ENCODE measurements at regions not wholly inside any gene's neighbourhood (a gene's known extent, or its start where the extent isn't known, plus 50 kb on each side); places are given as distances from the start of the nearest gene placed in this dataset.

DNA sequence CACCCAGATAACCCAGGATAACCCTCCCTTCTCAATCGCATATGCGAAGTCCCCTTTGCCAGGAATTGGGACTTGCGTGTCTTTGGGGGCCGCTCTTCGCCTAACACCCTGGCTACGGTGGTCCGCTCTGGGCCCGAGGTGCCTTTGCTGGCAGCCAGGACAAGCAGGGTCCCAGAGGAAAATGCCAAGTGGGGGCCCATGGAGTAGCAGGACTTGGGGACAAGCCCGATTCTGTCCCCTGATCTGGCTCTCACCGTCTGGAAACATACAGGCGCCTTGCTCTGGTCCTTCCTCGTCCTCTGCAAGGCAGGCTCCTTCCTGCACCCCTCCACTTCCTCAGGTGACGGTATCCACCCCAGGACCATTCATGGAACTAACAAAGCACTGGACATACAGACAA lies 78.1 kb upstream of the UNC5A start:
- H3K4me2 ChIP-seq, result no peak overlapping the region
- H3K27ac ChIP-seq, result no peak overlapping the region
- Mint-ChIP-seq H3K9me3 (peaks cover 3% of the 10 kb centered on the region), H3K27me3 (ENCODE audit: insufficient read depth, low read depth) (peaks cover 20% of the 10 kb centered on the region), H3K4me1 (peaks cover 30% of the 10 kb centered on the region), H3K4me3 (no peak overlapping the region), H3K36me3 (no peaks in the 10 kb centered on the region), H3K27ac (no peak overlapping the region)
- H4K20me1 ChIP-seq (ENCODE audit: low read depth), result no peaks in the 10 kb centered on the region
- no peak overlapping the region for H3K9ac ChIP-seq
- TF ChIP-seq, protein P1, sequence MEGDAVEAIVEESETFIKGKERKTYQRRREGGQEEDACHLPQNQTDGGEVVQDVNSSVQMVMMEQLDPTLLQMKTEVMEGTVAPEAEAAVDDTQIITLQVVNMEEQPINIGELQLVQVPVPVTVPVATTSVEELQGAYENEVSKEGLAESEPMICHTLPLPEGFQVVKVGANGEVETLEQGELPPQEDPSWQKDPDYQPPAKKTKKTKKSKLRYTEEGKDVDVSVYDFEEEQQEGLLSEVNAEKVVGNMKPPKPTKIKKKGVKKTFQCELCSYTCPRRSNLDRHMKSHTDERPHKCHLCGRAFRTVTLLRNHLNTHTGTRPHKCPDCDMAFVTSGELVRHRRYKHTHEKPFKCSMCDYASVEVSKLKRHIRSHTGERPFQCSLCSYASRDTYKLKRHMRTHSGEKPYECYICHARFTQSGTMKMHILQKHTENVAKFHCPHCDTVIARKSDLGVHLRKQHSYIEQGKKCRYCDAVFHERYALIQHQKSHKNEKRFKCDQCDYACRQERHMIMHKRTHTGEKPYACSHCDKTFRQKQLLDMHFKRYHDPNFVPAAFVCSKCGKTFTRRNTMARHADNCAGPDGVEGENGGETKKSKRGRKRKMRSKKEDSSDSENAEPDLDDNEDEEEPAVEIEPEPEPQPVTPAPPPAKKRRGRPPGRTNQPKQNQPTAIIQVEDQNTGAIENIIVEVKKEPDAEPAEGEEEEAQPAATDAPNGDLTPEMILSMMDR (IDR thresholded peaks at IDR 0.05), result no peak
- no peak for TF ChIP-seq EZH2 (IDR thresholded peaks at IDR 0.05)
- TF ChIP-seq EZH2phosphoT487 (IDR thresholded peaks at IDR 0.05), result no peak
- no peaks in the 10 kb centered on the region for H3K36me3 ChIP-seq
- H3K79me2 ChIP-seq (ENCODE audit: low read depth), result no peaks in the 10 kb centered on the region
- no peak overlapping the region for H3K4me3 ChIP-seq
- H3K9me3 ChIP-seq (ENCODE audit: low read depth), result no peaks in the 10 kb centered on the region
- no peaks in the 10 kb centered on the region for H3K27me3 ChIP-seq
- H3K4me1 ChIP-seq, result peaks cover 21% of the 10 kb centered on the region
- DNase-seq (ENCODE audit: low spot score), result no peak
- H2AFZ ChIP-seq (replicated peaks), result peak overlapping the region; percentile 52
- peaks cover 7% of the 10 kb centered on the region for H3F3A ChIP-seq (ENCODE audit: low read depth)

GRCh38 chr5:176732736-176733405 lies 77.5 kb upstream of the UNC5A start:
- no peaks in the 10 kb centered on the region for H3K36me3 Mint-ChIP-seq
- Histone ChIP-seq H3K79me2 (ENCODE audit: low read depth) (no peaks in the 10 kb centered on the region), H2AFZ (replicated peaks) (peak overlapping the region; percentile 52), H3K27me3 (no peaks in the 10 kb centered on the region), H3K36me3 (no peaks in the 10 kb centered on the region), H3K4me3 (no peak overlapping the region), H3K9ac (no peak overlapping the region), H3K27ac (no peak overlapping the region), H4K20me1 (ENCODE audit: low read depth) (no peaks in the 10 kb centered on the region), H3K4me1 (peaks cover 21% of the 10 kb centered on the region), H3K4me2 (no peak overlapping the region), H3F3A (ENCODE audit: low read depth) (peaks cover 7% of the 10 kb centered on the region), H3K9me3 (ENCODE audit: low read depth) (no peaks in the 10 kb centered on the region)
- H3K9me3 Mint-ChIP-seq, result peaks cover 3% of the 10 kb centered on the region
- peaks cover 20% of the 10 kb centered on the region for H3K27me3 Mint-ChIP-seq (ENCODE audit: insufficient read depth, low read depth)
- no peak overlapping the region for H3K27ac Mint-ChIP-seq
- H3K4me3 Mint-ChIP-seq, result peak overlapping the region; percentile 30
- no peak for TF ChIP-seq EZH2phosphoT487 (IDR thresholded peaks at IDR 0.05)
- no peak for TF ChIP-seq EZH2 (IDR thresholded peaks at IDR 0.05)
- TF ChIP-seq, protein P1 (IDR thresholded peaks at IDR 0.05), result no peak
- DNase-seq (ENCODE audit: low spot score), result no peak
- H3K4me1 Mint-ChIP-seq, result peaks cover 32% of the 10 kb centered on the region

GRCh38 chr5:176733406-176734262 lies 76.7 kb upstream of the UNC5A start:
- DNase-seq (ENCODE audit: low spot score), result no peak
- Mint-ChIP-seq H3K4me3 (no peak overlapping the region), H3K9me3 (peaks cover 3% of the 10 kb centered on the region), H3K27ac (peak overlapping the region; percentile 86), H3K27me3 (ENCODE audit: insufficient read depth, low read depth) (peaks cover 20% of the 10 kb centered on the region), H3K36me3 (no peaks in the 10 kb centered on the region), H3K4me1 (peaks cover 38% of the 10 kb centered on the region)
- Histone ChIP-seq H3K4me1 (peaks cover 22% of the 10 kb centered on the region), H3K36me3 (no peaks in the 10 kb centered on the region), H2AFZ (replicated peaks) (no peak overlapping the region), H3K9me3 (ENCODE audit: low read depth) (no peaks in the 10 kb centered on the region), H3K27ac (no peak overlapping the region), H3F3A (ENCODE audit: low read depth) (peaks cover 7% of the 10 kb centered on the region), H3K4me2 (no peak overlapping the region), H3K27me3 (no peaks in the 10 kb centered on the region), H3K4me3 (no peak overlapping the region), H4K20me1 (ENCODE audit: low read depth) (no peaks in the 10 kb centered on the region), H3K79me2 (ENCODE audit: low read depth) (no peaks in the 10 kb centered on the region), H3K9ac (no peak overlapping the region)
- TF ChIP-seq, protein P1 (IDR thresholded peaks at IDR 0.05), result no peak
- TF ChIP-seq EZH2 (IDR thresholded peaks at IDR 0.05) (no peak), EZH2phosphoT487 (IDR thresholded peaks at IDR 0.05) (no peak)
